ENCODE measurements at regions not wholly inside any gene's neighbourhood (a gene's known extent, or its start where the extent isn't known, plus 50 kb on each side); places are given as distances from the start of the nearest gene placed in this dataset.

- 49 to 63% methylated on average over 2 of the region's 2 CpGs for WGBS, 2 donors
- FAIRE-seq (no peak), ATAC-seq (no peak), DNase-seq (no peak)
- intact Hi-C loops (cut with DNase I): no loop called here
- Histone ChIP-seq H3K27me3 (no peaks in the 10 kb centered on the region), H3K4me3 (no peak overlapping the region), H3K4me1 (no peaks in the 10 kb centered on the region), H3K9me3 (no peaks in the 10 kb centered on the region), H3K27ac (no peak overlapping the region), H3K36me3 (no peaks in the 10 kb centered on the region)
- no peak for TF ChIP-seq CTCF (IDR thresholded peaks at IDR 0.05)
These were observed 977.7 kb upstream of the LRRTM1 start for GRCh38 chr2:81282151-81282769.

GRCh38 chr2:81276595-81276994 lies 972.0 kb upstream of the LRRTM1 start:
- no peaks in the 10 kb centered on the region for H3K4me1 ChIP-seq
- no peaks in the 10 kb centered on the region for H3K27me3 ChIP-seq
- intact Hi-C loops (cut with DNase I): no loop called here
- H3K27ac ChIP-seq: no peak overlapping the region
- FAIRE-seq: no peak
- H3K36me3 ChIP-seq: no peaks in the 10 kb centered on the region
- 62 to 65% methylated on average over 1 of the region's 1 CpG for WGBS, 2 donors
- ATAC-seq: no peak
- no peak for TF ChIP-seq CTCF (IDR thresholded peaks at IDR 0.05)
- no peak for DNase-seq
- H3K9me3 ChIP-seq: no peaks in the 10 kb centered on the region
- H3K4me3 ChIP-seq: no peak overlapping the region

GRCh38 chr2:81266106-81266505 lies 961.6 kb upstream of the LRRTM1 start:
- DNase-seq: no peak
- no peak for ATAC-seq
- Histone ChIP-seq H3K9me3 (no peaks in the 10 kb centered on the region), H3K4me3 (no peak overlapping the region), H3K27me3 (no peaks in the 10 kb centered on the region), H3K4me1 (no peaks in the 10 kb centered on the region), H3K27ac (no peak overlapping the region), H3K36me3 (no peaks in the 10 kb centered on the region)
- WGBS, 2 donors: 6 to 11% methylated on average over 1 of the region's 1 CpG
- intact Hi-C loops (cut with DNase I): no loop called here
- FAIRE-seq: no peak
- TF ChIP-seq CTCF (IDR thresholded peaks at IDR 0.05): no peak

GRCh38 chr2:81263989-81264388 lies 959.4 kb upstream of the LRRTM1 start:
- no peak for TF ChIP-seq CTCF (IDR thresholded peaks at IDR 0.05)
- ATAC-seq (no peak), DNase-seq (no peak), FAIRE-seq (peak; percentile 39)
- H3K4me1 ChIP-seq: no peaks in the 10 kb centered on the region
- H3K27me3 ChIP-seq: no peaks in the 10 kb centered on the region
- intact Hi-C loops (cut with DNase I): no loop called here
- H3K4me3 ChIP-seq: no peak overlapping the region
- H3K9me3 ChIP-seq: no peaks in the 10 kb centered on the region
- no peaks in the 10 kb centered on the region for H3K36me3 ChIP-seq
- H3K27ac ChIP-seq: no peak overlapping the region

GRCh38 chr2:81260320-81260719 lies 955.8 kb upstream of the LRRTM1 start:
- DNase-seq: no peak
- no peaks in the 10 kb centered on the region for H3K4me1 ChIP-seq
- WGBS, 2 donors: 30 to 37% methylated on average over 1 of the region's 1 CpG
- no peak for FAIRE-seq
- intact Hi-C loops (cut with DNase I): no loop called here
- no peak for ATAC-seq
- no peak overlapping the region for H3K4me3 ChIP-seq
- H3K9me3 ChIP-seq: no peaks in the 10 kb centered on the region
- TF ChIP-seq CTCF (IDR thresholded peaks at IDR 0.05): no peak
- no peaks in the 10 kb centered on the region for H3K27me3 ChIP-seq
- no peak overlapping the region for H3K27ac ChIP-seq
- no peaks in the 10 kb centered on the region for H3K36me3 ChIP-seq

Measured in pancreas (tissue), 10 donors.